ENCODE measurements at regions not wholly inside any gene's neighbourhood (a gene's known extent, or its start where the extent isn't known, plus 50 kb on each side); places are given as distances from the start of the nearest gene placed in this dataset.

DNA sequence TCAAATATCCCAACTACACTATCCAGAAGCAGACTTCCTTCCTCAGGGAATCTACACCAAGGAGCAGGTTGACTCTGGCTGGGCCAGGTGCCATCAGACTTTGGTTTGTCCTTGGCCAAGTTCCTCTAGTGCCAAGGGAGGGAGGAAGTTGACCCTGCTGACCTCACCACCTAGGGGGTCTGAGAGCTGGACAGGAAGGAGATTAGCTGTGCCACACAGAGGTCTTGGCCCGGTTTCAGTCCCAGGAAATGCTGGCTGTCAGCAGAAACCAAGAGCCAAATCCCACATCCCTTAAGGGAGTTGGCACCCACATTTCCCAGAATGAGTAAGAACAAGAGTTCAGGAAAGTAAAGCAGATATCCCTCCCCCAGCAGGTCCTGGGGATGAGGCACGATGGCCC, 178.2 kb downstream of the SALL1 start:
- DNase-seq (no peak), ATAC-seq (no peak)
- Histone ChIP-seq H3K4me2 (ENCODE audit: low read length) (no peak overlapping the region), H3K9ac (ENCODE audit: low read length) (no peak overlapping the region), H3K36me3 (ENCODE audit: low read depth, low read length) (no peaks in the 10 kb centered on the region), H3K27me3 (ENCODE audit: low read length) (peaks cover 2% of the 10 kb centered on the region; the same call in 1 of the 2 replicates), H4K20me1 (ENCODE audit: low read length) (no peaks in the 10 kb centered on the region), H2AFZ (ENCODE audit: low read length) (no peak overlapping the region), H3K79me2 (ENCODE audit: low read length) (no peaks in the 10 kb centered on the region), H3K27ac (ENCODE audit: low read length) (no peak overlapping the region), H3K9me3 (ENCODE audit: low read length) (no peaks in the 10 kb centered on the region), H3K4me3 (ENCODE audit: low read length) (no peak overlapping the region), H3K9me2 (replicated peaks; ENCODE audit: low read length) (no peaks in the 10 kb centered on the region), H3K4me1 (ENCODE audit: insufficient read depth, low read length) (no peaks in the 10 kb centered on the region), H3F3A (ENCODE audit: low read length, unreplicated experiment) (no peaks in the 10 kb centered on the region)
- TF ChIP-seq, protein P1, sequence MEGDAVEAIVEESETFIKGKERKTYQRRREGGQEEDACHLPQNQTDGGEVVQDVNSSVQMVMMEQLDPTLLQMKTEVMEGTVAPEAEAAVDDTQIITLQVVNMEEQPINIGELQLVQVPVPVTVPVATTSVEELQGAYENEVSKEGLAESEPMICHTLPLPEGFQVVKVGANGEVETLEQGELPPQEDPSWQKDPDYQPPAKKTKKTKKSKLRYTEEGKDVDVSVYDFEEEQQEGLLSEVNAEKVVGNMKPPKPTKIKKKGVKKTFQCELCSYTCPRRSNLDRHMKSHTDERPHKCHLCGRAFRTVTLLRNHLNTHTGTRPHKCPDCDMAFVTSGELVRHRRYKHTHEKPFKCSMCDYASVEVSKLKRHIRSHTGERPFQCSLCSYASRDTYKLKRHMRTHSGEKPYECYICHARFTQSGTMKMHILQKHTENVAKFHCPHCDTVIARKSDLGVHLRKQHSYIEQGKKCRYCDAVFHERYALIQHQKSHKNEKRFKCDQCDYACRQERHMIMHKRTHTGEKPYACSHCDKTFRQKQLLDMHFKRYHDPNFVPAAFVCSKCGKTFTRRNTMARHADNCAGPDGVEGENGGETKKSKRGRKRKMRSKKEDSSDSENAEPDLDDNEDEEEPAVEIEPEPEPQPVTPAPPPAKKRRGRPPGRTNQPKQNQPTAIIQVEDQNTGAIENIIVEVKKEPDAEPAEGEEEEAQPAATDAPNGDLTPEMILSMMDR (conservative IDR thresholded peaks at IDR 0.05; ENCODE audit: low read depth, low read length) = no peak
- TF ChIP-seq EZH2 (IDR thresholded peaks at IDR 0.05; ENCODE audit: low read length, unreplicated experiment) = no peak
- no peak for TF ChIP-seq EZH2phosphoT487 (IDR thresholded peaks at IDR 0.05; ENCODE audit: borderline replicate concordance, low read length)
- POLR2A ChIA-PET (ENCODE audit: unreplicated experiment) = no interaction called here
- CTCF ChIA-PET = no interaction called here
- intact Hi-C loops (cut with micrococcal nuclease) = no loop called here
- BruUV-seq (replicated peaks) = no TSS peak

DNA sequence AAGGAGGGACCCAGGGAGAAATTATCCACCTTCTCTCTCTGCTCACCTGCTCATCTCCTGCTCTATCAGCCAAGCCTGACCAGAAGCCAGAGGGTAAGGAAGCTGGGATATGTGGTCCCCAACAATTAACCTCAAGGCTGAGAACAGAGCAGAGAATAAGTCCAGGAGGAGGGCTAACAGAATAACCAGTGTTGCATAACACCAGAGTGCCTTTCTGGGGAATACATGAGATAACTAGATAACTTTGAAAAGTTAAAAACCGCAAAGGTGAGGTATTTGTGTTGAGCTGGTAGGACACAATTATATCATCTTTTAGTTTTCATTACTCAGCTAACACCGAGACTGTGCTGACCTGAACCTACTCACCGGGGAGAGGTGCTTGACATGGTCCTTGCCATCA, 180.8 kb downstream of the SALL1 start:
- no peak for DNase-seq

DNA sequence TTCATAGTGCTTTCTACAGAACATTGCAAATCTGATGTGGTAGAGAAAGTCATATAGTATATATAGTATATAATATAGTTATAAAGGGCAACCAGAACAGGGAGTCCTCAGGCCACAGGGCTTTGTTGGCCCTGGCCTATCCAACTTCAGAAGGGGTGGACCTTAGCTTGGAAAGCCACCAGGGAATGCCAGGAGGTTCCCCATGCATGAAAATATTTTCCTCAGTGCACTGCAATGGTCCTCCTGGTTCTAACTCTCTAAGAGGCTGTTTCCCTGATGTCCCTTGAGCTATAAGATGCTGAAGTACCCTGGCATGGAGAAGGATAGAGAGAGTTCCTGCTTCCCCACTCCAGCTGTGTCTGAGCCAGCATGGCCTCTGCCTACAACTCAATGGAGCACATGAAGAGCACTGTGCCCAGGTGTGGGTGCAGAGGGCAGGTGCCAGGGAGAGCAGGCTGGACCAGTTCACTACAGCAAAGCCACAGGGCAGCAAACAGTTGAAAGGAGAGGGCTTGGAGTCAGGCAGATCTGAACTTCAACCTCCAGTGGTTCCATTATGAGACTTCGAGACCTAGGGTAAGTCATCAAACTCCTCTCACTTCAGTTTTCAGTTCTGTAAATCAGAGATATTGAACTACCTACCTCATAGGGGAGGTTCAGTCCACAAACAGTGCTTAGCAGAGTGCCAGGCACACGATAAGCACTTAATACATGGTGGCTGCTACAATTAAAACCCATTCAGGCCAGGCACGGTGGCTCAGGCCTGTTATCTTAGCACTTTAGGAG, 183.1 kb downstream of the SALL1 start:
- Histone ChIP-seq H3K27me3 (ENCODE audit: low read length) (no peaks in the 10 kb centered on the region), H3K9ac (ENCODE audit: low read length) (no peak overlapping the region), H4K20me1 (ENCODE audit: low read length) (no peaks in the 10 kb centered on the region), H3K4me3 (ENCODE audit: low read length) (no peak overlapping the region), H3K79me2 (ENCODE audit: low read length) (no peaks in the 10 kb centered on the region), H3K9me3 (ENCODE audit: low read length) (no peaks in the 10 kb centered on the region), H3K36me3 (ENCODE audit: low read depth, low read length) (no peaks in the 10 kb centered on the region), H2AFZ (ENCODE audit: low read length) (no peak overlapping the region), H3K4me2 (ENCODE audit: low read length) (no peak overlapping the region), H3K27ac (ENCODE audit: low read length) (no peak overlapping the region), H3K4me1 (ENCODE audit: insufficient read depth, low read length) (no peaks in the 10 kb centered on the region), H3F3A (ENCODE audit: low read length, unreplicated experiment) (no peaks in the 10 kb centered on the region), H3K9me2 (replicated peaks; ENCODE audit: low read length) (no peaks in the 10 kb centered on the region)
- TF ChIP-seq, protein P1 (conservative IDR thresholded peaks at IDR 0.05; ENCODE audit: low read depth, low read length) = no peak
- TF ChIP-seq EZH2phosphoT487 (IDR thresholded peaks at IDR 0.05; ENCODE audit: borderline replicate concordance, low read length) = no peak
- no peak for TF ChIP-seq EZH2 (IDR thresholded peaks at IDR 0.05; ENCODE audit: low read length, unreplicated experiment)
- ATAC-seq (no peak), DNase-seq (no peak)
- intact Hi-C loops (cut with micrococcal nuclease) = no loop called here
- ChIA-PET CTCF (no interaction called here), POLR2A (ENCODE audit: unreplicated experiment) (no interaction called here)
- no TSS peak for BruUV-seq (replicated peaks)

More for the DNA sequence above, 180.8 kb downstream of the SALL1 start:
- no peak overlapping the region for H3K4me2 ChIP-seq (ENCODE audit: low read length)
- no peak overlapping the region for H3K4me3 ChIP-seq (ENCODE audit: low read length)
- no peak overlapping the region for H3K27ac ChIP-seq (ENCODE audit: low read length)
- no peak for ATAC-seq
- no peaks in the 10 kb centered on the region for H3F3A ChIP-seq (ENCODE audit: low read length, unreplicated experiment)
- BruUV-seq (replicated peaks) = no TSS peak
- intact Hi-C loops (cut with micrococcal nuclease) = no loop called here
- no peak overlapping the region for H2AFZ ChIP-seq (ENCODE audit: low read length)
- H3K27me3 ChIP-seq (ENCODE audit: low read length) = no peaks in the 10 kb centered on the region
- no peaks in the 10 kb centered on the region for H3K4me1 ChIP-seq (ENCODE audit: insufficient read depth, low read length)
- no peak overlapping the region for H3K9ac ChIP-seq (ENCODE audit: low read length)
- H3K79me2 ChIP-seq (ENCODE audit: low read length) = no peaks in the 10 kb centered on the region
- ChIA-PET CTCF (no interaction called here), POLR2A (ENCODE audit: unreplicated experiment) (no interaction called here)
- TF ChIP-seq EZH2phosphoT487 (IDR thresholded peaks at IDR 0.05; ENCODE audit: borderline replicate concordance, low read length) (no peak), EZH2 (IDR thresholded peaks at IDR 0.05; ENCODE audit: low read length, unreplicated experiment) (no peak)
- TF ChIP-seq, protein P1 (conservative IDR thresholded peaks at IDR 0.05; ENCODE audit: low read depth, low read length) = no peak
- no peaks in the 10 kb centered on the region for H4K20me1 ChIP-seq (ENCODE audit: low read length)
- no peaks in the 10 kb centered on the region for H3K9me3 ChIP-seq (ENCODE audit: low read length)
- H3K36me3 ChIP-seq (ENCODE audit: low read depth, low read length) = no peaks in the 10 kb centered on the region
- H3K9me2 ChIP-seq (replicated peaks; ENCODE audit: low read length) = no peaks in the 10 kb centered on the region

Data from PC-3 (cell line).